H1 (cell line): ENCODE measurements at regions not wholly inside any gene's neighbourhood (a gene's known extent, or its start where the extent isn't known, plus 50 kb on each side); places are given as distances from the start of the nearest gene placed in this dataset.

Experiments
- JUND ChIP-seq: IDR thresholded peaks from 2 replicates; pipeline ENCODE4 v1.6.1; 2011; ENCODE audit warnings: mild to moderate bottlenecking, improper control_type of control experiment, low read length
- POLR2A ChIP-seq, 2 experiments: IDR thresholded peaks; 1 replicate in 1 of 2; 2 replicates in 1 of 2; pipeline ENCODE4 v1.6.1; 2011; ENCODE audit warnings: low read depth in 2 of 2, low read length in 2 of 2, mild to moderate bottlenecking in 2 of 2; ENCODE audit errors: control extremely low read depth in 1 of 2
- RFX5 ChIP-seq: IDR thresholded peaks from 2 replicates; pipeline ENCODE4 v1.6.1; 2011; ENCODE audit warnings: low read depth, low read length, improper control_type of control experiment, borderline replicate concordance
- TAF7 ChIP-seq: optimal IDR thresholded peaks from 2 replicates; pipeline ENCODE3; 2011; ENCODE audit warnings: low read depth, mild to moderate bottlenecking, inconsistent platforms, low read length, moderate library complexity, borderline replicate concordance

DNA sequence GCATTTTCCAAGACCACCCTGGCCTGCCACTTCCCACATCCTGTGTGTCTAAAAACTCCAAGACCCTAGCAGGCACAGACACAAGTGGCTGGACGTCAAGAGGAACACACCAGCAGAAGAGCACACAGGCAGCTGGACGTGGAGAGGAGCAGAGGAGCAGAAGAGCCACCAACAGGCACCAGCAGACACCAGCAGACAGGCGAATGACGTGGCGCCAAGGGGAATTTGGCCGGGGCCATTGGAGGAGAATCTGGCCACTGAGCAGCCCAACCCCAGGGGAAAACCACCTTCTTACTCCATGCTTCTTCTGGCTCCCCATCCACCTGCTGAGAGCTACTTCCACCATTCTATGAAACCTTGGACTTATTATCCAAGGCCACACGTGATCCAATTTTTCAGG lies 243.1 kb upstream of the CTSO start (continued):
- TF ChIP-seq JUND (no peak), POLR2A (IDR thresholded peaks at IDR 0.05; ENCODE audit: control extremely low read depth in 1 of 2, low read depth in 2 of 2, low read length in 2 of 2) (no peak), RFX5 (no peak), TAF7 (no peak)
